ENCODE measurements at regions not wholly inside any gene's neighbourhood (a gene's known extent, or its start where the extent isn't known, plus 50 kb on each side); places are given as distances from the start of the nearest gene placed in this dataset.
A peak's percentile ranks its signal among the peaks of the same experiment; 100 is the strongest.

DNA sequence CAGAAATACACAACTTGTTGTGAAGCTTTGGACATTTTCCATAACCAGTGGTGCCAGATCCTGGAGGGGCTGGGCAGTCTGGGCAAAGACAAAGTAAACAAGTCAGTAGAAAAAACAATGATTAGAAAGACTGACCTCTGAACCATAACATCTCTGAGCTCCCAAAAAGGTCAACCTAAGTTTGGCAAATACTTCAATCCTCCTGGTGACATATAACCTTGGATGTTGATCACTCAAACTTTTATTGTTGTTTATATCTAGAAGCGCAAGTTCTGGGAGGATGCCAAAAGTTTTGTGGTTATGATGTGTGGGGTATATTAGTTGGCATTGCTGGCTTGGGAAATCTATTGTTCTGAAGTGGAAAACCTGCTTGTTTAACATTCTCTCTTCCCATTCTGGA is 257.7 kb downstream of the DIPK2A start:
- DNase-seq (ENCODE audit: low read depth): no peak

DNA sequence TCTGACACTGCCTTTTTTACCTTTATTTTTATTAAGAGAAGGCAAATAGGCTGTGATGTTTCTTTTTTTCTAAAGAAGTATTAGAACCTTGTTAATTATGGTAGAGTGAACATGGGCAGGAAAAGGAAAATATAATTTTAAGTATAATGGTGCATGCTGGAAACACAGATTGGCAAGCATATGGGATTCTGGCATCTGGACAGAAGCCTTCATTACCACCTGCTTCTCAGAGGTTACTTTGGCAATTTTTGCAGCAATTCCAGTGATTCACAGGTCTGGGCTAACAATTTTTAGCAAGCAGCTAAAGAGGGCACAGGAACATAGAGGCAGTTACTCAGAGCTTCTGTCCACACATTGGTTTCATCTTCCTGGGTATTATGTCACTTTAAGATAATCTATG is 258.3 kb downstream of the DIPK2A start:
- DNase-seq (ENCODE audit: low read depth): peak; percentile 26

DNA sequence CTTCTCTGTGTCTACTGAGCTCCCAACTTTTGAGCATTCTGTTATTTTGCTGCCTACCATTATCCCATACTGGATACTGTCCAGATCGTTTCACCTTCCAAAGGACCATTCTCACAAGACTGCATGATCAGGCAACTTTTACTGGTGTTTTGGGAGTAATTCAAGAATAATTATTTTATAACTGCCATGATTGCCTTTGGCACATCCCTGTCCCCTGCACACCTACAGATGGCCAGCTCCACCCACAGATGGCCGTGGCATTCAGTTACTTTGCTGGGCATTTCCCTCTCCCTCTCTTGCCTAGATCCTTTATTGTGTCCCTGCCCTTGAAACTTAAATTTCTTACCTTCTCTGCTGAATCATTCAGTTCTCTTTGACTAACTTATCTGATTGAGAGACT is 263.9 kb downstream of the DIPK2A start:
- no peak for DNase-seq (ENCODE audit: low read depth)

GRCh38 chr3:144237351-144237750 is 265.7 kb downstream of the DIPK2A start:
- DNase-seq (ENCODE audit: low read depth): no peak

DNA sequence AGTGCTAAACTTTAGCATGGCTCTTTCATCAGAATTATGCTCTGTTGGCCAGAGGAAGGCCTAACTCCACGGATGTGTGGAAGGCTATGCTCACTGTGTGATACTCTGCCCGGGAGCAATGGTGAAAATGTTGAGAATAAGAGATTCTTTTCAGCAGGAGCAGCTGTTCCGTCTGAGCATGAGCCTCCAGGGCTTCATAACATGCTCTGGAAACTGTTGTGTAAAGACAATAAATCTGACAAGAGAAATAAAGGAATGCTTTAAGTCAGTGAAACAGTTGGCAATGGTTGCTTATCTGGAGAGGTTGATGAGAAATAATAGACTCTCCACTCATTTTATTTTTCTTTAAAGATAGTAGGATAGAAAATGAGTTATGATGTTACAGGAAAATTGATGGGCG is 269.8 kb downstream of the DIPK2A start:
- no peak for DNase-seq (ENCODE audit: low read depth)

DNA sequence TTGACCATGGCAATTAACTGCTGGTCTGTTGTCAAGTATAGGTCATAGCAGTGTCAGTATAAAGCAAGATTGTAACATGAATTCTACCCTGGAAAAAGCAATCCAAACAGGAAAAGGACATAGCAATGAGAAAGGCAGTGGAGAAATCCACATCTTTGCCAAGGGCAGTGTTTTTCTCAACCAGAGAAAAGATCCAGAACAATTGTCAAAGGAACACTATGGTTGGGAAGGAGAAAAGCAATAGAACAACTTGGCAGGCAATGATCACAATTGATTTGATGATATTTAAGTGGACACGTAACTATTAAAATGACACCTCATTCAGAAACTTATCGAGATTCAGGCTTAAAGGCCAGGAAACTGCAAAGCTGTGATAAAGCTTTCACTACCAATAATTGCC is 271.1 kb downstream of the DIPK2A start:
- DNase-seq (ENCODE audit: low read depth): no peak

DNA sequence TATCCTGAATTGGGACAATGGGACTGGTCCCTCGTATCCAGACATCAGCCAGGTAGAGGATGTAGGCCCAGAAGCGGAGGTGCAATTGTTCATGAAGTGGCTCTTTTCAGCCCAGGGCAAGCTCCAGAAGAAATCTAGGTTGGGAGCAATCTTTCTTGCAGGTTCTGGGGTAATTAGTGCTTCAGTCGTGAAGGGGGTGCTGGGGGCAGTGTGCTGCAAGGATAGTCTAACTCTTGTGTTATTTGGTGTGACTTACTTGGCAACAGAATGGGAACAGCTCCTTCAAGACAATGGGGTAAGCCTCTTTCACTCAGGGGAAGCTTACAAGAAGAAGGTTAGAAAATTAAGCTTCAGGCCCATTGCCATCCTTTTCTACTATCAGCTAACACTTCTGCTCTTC is 273.0 kb downstream of the DIPK2A start:
- DNase-seq (ENCODE audit: low read depth): no peak

DNA sequence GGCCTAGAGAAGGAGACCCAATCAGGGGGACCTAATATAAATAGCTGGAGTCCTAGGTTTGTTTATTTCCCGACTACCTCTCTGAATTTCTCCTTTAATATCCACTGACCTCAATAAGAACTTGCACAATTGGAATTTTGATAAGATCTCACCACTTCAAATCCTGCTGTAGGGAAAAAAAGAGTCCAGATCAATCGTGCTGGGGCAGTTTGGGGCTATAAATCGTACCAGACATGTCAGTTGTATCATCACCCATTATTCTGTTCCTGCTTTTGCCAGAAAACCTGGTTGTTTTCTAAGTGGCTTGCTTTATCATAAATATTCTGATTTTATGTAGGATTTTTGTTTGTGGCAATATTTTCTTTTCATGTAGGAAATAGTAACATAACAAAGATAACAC is 281.3 kb downstream of the DIPK2A start:
- no peak for DNase-seq (ENCODE audit: low read depth)

GRCh38 chr3:144257381-144257780 is 285.8 kb downstream of the DIPK2A start:
- DNase-seq (ENCODE audit: low read depth): no peak

GRCh38 chr3:144259267-144259666 is 287.6 kb downstream of the DIPK2A start:
- no peak for DNase-seq (ENCODE audit: low read depth)

DNA sequence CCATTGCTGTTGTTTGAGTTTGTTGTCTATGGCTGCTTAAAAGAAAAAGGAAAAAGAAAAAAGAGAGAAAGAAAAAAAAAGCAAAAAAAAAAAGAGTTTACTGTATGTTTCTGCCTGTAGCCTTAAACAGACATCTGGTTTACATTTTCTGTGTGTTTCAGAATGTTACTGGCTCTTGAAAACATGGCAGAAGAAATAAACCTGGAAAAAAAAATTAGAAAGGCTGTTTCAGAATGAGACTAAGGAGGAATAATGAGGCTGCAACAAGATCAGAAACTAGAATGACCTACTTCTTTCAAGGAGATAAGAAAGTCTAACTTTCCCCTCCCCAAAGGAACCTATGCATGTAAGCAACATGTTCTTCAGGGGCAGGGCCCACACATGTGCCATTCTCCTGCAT is 292.1 kb downstream of the DIPK2A start:
- DNase-seq (ENCODE audit: low read depth): peak; percentile 8

GRCh38 chr3:144264350-144264749 is 292.7 kb downstream of the DIPK2A start:
- no peak for DNase-seq (ENCODE audit: low read depth)

GRCh38 chr3:144264794-144265193 is 293.2 kb downstream of the DIPK2A start:
- DNase-seq (ENCODE audit: low read depth): no peak

DNA sequence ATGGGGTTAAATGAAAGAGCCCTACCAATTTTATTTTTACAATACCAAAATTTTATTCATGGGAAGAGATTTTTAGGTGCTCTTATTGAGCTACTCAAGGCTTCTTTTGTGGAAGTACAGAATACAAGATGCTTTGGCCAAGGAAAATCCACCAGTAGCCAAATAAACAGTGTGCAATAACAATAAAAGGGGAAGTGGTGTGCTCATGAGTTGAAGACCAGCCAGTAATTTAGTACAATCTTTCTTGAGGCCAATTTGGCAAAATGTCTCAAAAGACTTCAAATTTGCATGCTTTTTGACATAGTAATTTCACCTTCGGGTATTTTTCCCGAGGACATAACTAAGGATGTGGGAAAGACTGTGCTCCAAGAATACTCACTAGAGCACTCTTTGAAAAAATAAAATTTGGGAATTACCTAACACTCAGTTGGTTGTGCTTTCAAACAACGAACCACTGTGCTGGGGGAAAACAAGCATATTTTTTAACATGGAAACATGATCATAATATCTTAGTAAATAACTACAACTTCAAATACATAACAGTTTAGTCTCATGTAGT is 294.0 kb downstream of the DIPK2A start:
- DNase-seq (ENCODE audit: low read depth): peak; percentile 46

- no peak for DNase-seq (ENCODE audit: low read depth)
Observed at GRCh38 chr3:144270100-144270499, 298.5 kb downstream of the DIPK2A start.

GRCh38 chr3:144272680-144273079 is 301.1 kb downstream of the DIPK2A start:
- DNase-seq (ENCODE audit: low read depth): no peak

- DNase-seq (ENCODE audit: low read depth): no peak
Observed at GRCh38 chr3:144273601-144274000, 302.0 kb downstream of the DIPK2A start.

GRCh38 chr3:144275005-144275404 is 303.4 kb downstream of the DIPK2A start:
- DNase-seq (ENCODE audit: low read depth): no peak

GRCh38 chr3:144282313-144282712 is 310.7 kb downstream of the DIPK2A start:
- no peak for DNase-seq (ENCODE audit: low read depth)

DNA sequence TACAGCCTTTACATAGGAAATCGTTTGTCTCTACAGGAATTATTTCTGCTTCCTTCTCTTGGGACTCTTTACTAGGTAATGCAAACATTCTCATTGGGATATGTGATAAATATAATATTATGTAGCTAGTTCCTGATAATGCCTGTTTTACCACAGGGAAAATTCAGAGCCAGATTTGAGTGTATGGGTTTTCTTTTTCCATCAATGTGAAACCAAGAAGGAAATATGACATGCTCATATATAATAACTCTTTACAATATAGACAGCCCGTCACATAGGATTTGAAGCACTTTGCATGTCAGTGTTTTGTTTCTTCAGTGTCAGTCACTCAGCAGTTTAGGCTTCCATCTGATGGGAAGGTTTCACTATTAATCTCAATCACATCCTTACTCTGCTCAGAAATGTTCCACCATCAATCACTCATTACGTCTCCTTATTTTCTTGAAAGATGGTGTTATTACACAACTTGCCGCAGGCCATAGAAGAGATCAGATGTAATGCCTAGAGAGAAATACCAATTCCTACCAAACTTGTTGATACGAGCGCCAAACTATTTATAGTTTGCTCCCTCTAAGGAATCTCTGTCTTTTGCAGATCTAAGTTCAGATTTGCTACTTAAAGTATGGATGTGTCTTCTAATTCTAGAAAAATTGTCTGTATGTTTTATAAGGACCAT is 314.8 kb downstream of the DIPK2A start:
- no peak for DNase-seq (ENCODE audit: low read depth)

GRCh38 chr3:144287001-144287400 is 315.4 kb downstream of the DIPK2A start:
- DNase-seq (ENCODE audit: low read depth): no peak

GRCh38 chr3:144289057-144289456 is 317.4 kb downstream of the DIPK2A start:
- DNase-seq (ENCODE audit: low read depth): no peak

- no peak for DNase-seq (ENCODE audit: low read depth)
Observed at GRCh38 chr3:144294659-144295538, 323.3 kb downstream of the DIPK2A start.
